ENCODE measurements at regions not wholly inside any gene's neighbourhood (a gene's known extent, or its start where the extent isn't known, plus 50 kb on each side); places are given as distances from the start of the nearest gene placed in this dataset.

DNA sequence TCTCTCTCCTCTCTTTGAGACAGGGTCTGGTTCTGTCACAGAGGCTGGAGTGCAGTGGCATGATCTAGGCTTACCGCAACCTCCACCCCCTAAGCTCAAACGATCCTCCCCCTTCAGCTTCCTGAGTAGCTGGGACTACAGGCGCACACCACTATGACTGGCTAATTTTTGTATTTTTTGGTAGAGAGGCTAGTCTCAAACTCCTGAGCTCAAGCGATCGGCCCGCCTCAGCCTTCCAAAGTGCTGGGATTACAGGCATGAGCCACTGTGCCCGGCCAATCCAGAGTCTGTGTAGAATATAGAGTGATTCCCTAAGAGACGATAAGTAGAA lies 65.8 kb upstream of the RPH3AL start:
- no peak overlapping the region for H3K4me3 ChIP-seq (ENCODE audit: low read depth, low read length)
- no peaks in the 10 kb centered on the region for H3K36me3 Mint-ChIP-seq (ENCODE audit: insufficient read depth, unreplicated experiment)
- peak overlapping the region; percentile 7 for H3K27ac Mint-ChIP-seq (ENCODE audit: unreplicated experiment)
- intact Hi-C loops (cut with micrococcal nuclease; ENCODE audit: unreplicated experiment): no loop called here
- peaks cover 8% of the 10 kb centered on the region; the same call in 1 of the 2 replicates for H3K9me3 ChIP-seq
- H3K27me3 Mint-ChIP-seq (ENCODE audit: insufficient read depth, unreplicated experiment): no peaks in the 10 kb centered on the region
- ChIA-PET CTCF (no interaction called here), POLR2A (no interaction called here)
- no peak for TF ChIP-seq CTCF (IDR thresholded peaks at IDR 0.05; ENCODE audit: insufficient read depth in 1 of 2, low read depth in 1 of 2, low read length in 1 of 2, severe bottlenecking in 1 of 2, unreplicated experiment in 1 of 2)
- H3K4me1 ChIP-seq: peaks cover 18% of the 10 kb centered on the region; the same call in 1 of the 2 replicates
- BruUV-seq (replicated peaks): no TSS peak
- peaks cover 7% of the 10 kb centered on the region for H3K4me1 Mint-ChIP-seq (ENCODE audit: low read depth, unreplicated experiment)
- DNase-seq: no peak
- no peak overlapping the region for H3K4me3 Mint-ChIP-seq (ENCODE audit: unreplicated experiment)
- H3K27me3 ChIP-seq (replicated peaks; ENCODE audit: control insufficient read depth, insufficient read depth, low read length): no peaks in the 10 kb centered on the region
- H3K9me3 Mint-ChIP-seq (ENCODE audit: unreplicated experiment): peaks cover 11% of the 10 kb centered on the region
- no peaks in the 10 kb centered on the region for H3K36me3 ChIP-seq (ENCODE audit: control insufficient read depth, insufficient read depth, low read length)

- no peak overlapping the region for H3K4me3 ChIP-seq (ENCODE audit: low read depth, low read length)
- Mint-ChIP-seq H3K9me3 (ENCODE audit: unreplicated experiment) (peaks cover 11% of the 10 kb centered on the region), H3K4me1 (ENCODE audit: low read depth, unreplicated experiment) (peaks cover 7% of the 10 kb centered on the region), H3K27ac (ENCODE audit: unreplicated experiment) (peak overlapping the region; percentile 7), H3K4me3 (ENCODE audit: unreplicated experiment) (no peak overlapping the region), H3K27me3 (ENCODE audit: insufficient read depth, unreplicated experiment) (no peaks in the 10 kb centered on the region), H3K36me3 (ENCODE audit: insufficient read depth, unreplicated experiment) (no peaks in the 10 kb centered on the region)
- ChIA-PET CTCF (no interaction called here), POLR2A (no interaction called here)
- H3K4me1 ChIP-seq: peaks cover 18% of the 10 kb centered on the region; the same call in 1 of the 2 replicates
- no peaks in the 10 kb centered on the region for H3K27me3 ChIP-seq (replicated peaks; ENCODE audit: control insufficient read depth, insufficient read depth, low read length)
- TF ChIP-seq CTCF (IDR thresholded peaks at IDR 0.05; ENCODE audit: insufficient read depth in 1 of 2, low read depth in 1 of 2, low read length in 1 of 2, severe bottlenecking in 1 of 2, unreplicated experiment in 1 of 2): no peak
- intact Hi-C loops (cut with micrococcal nuclease; ENCODE audit: unreplicated experiment): no loop called here
- peaks cover 8% of the 10 kb centered on the region; the same call in 1 of the 2 replicates for H3K9me3 ChIP-seq
- no TSS peak for BruUV-seq (replicated peaks)
- no peak for DNase-seq
- no peaks in the 10 kb centered on the region for H3K36me3 ChIP-seq (ENCODE audit: control insufficient read depth, insufficient read depth, low read length)
Observed at GRCh38 chr17:417691-418420, 65.2 kb upstream of the RPH3AL start.

DNA sequence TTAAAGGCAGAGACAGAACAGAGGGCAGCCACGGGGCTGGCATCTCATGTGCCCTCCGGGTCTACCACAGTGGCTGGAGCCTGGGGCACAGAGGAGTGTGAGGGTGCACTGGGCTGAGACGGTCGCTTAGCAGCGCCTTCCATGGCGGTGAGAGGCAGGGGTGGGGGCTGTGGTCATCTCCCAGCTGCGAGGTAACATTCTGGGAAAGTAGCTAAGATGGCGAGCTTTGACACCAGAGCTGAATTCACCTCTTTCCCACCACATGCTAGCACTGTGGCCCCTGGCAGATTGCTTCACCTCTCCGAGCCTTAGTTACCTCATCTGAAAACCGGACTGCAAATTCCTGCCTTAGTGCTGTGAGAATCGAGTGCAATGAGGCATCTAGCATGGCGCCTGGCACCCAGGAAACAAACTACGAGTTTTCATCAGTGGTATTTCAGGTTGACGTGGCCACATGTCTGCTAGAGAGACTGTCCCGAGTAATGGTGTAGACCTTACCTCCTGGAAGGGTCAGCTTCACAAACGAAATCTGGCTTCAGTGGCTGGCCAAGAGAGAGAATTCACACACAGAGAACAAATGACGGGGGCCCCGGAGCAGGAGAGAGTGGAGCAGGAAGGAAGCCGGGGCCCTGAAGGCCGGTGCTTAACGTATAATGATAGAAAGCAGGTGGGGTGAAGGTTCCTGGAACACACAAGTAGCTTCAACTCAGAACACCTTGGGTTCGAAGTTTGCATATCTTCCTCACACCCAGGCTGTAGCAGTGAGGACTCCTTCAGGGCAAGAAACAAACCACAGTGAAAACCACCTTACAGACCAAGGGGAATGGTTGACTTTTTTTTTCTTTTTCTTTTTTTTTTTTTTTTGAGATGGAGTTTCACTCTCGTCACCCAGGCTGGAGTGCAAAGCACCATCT lies 63.9 kb upstream of the RPH3AL start:
- no peaks in the 10 kb centered on the region for H3K36me3 ChIP-seq (ENCODE audit: control insufficient read depth, insufficient read depth, low read length)
- no peak overlapping the region for H3K4me3 ChIP-seq (ENCODE audit: low read depth, low read length)
- intact Hi-C loops (cut with micrococcal nuclease; ENCODE audit: unreplicated experiment): no loop called here
- POLR2A ChIA-PET: no interaction called here
- Mint-ChIP-seq H3K9me3 (ENCODE audit: unreplicated experiment) (peaks cover 11% of the 10 kb centered on the region), H3K27ac (ENCODE audit: unreplicated experiment) (no peak overlapping the region), H3K4me3 (ENCODE audit: unreplicated experiment) (no peak overlapping the region), H3K4me1 (ENCODE audit: low read depth, unreplicated experiment) (peaks cover 7% of the 10 kb centered on the region), H3K36me3 (ENCODE audit: insufficient read depth, unreplicated experiment) (no peaks in the 10 kb centered on the region), H3K27me3 (ENCODE audit: insufficient read depth, unreplicated experiment) (no peaks in the 10 kb centered on the region)
- no TSS peak for BruUV-seq (replicated peaks)
- TF ChIP-seq CTCF (IDR thresholded peaks at IDR 0.05; ENCODE audit: insufficient read depth in 1 of 2, low read depth in 1 of 2, low read length in 1 of 2, severe bottlenecking in 1 of 2, unreplicated experiment in 1 of 2): no peak
- no peaks in the 10 kb centered on the region for H3K27me3 ChIP-seq (replicated peaks; ENCODE audit: control insufficient read depth, insufficient read depth, low read length)
- H3K9me3 ChIP-seq: peaks cover 8% of the 10 kb centered on the region; the same call in 1 of the 2 replicates
- peaks cover 18% of the 10 kb centered on the region; the same call in 1 of the 2 replicates for H3K4me1 ChIP-seq
- CTCF ChIA-PET: no interaction called here
- no peak for DNase-seq

All from Caco-2 (cell line).